ENCODE measurements at regions not wholly inside any gene's neighbourhood (a gene's known extent, or its start where the extent isn't known, plus 50 kb on each side); places are given as distances from the start of the nearest gene placed in this dataset.

DNA sequence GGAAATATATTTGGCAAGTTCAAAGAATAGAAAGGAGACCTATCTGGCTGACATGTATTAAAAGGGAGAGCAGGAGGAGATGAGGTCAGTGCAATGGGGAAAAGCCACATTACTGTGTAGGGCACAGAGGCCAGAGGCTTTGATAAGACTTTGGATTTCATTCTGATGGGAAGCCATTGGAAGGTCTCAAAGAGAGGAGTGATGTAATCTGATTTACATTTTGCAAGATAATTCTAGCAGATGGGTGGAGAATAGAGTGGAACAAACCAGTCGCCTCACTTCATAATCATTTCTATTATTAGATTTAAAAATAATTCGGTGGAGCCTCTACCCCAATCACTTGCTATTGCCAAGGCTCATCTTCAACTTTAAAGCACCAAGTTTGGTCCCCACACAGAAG is 278.4 kb upstream of the ZC3H12C start:
- no peak for DNase-seq

DNA sequence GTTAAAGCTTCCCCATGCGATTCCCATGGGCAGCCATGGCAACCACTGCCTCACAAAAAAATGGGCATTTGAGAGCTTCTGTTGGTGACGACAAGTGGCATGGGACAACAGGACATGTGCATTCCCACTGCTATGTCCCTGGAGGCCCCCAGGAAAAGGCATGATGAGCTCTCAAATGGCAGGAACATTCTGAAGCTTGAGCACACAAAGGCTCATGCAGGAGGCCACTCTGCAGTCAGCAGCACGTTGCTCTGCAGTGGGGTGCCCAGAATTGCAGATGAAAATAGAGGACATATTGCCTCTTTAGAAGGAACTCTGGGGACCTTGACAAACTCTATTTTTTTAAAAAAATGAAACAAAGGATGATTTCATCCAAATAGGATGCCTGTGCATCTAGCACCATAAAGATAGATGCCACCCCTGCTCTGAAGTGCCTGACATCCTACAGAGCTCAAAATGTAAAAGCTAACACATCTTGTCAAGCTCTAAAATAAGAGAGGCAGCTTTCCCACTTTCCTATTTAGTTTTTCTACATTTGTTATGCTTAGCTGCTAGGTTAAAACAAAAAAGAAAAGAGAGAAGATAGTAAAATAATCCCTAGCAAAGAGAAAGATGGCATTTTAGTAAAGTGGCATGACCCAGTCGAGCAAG is 277.6 kb upstream of the ZC3H12C start:
- DNase-seq: no peak

DNA sequence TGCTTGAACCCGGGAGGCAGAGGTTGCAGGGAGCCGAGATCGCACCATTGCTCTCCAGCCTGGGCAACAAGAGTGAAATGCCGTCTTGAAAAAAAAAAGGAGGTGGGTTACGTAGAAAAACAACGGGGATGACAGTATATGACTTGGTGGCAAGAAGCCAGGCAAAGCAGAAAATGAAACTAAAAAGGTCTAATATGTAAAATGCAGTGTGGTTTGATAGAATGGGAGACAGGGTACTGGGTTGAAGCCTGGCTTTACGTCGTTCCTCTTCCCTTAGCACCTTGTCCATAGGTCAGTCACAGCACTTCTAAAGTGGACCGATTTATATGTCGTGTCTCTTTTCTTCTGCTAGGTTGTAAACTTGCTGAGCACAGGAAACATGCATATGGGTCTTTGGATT is 274.9 kb upstream of the ZC3H12C start:
- no peak for DNase-seq

DNA sequence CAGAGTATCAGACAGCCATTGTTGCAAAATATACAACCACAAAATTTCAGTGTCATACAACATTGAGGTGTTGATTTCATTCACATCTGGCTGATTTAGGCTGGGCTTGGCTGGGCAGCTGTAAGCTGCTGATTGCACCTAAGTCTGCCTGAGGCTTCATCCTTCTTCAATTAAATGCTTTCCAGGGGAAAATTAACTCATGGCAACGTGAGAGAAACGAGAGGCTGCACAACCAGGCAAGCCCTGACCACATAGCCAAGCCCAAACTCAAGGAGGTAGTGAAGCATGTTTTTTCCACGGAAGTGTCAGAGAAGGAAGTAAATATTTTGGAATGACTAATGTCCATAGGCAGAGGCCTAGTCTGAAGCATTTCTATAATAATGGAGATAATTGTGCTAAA is 273.8 kb upstream of the ZC3H12C start:
- no peak for DNase-seq

GRCh38 chr11:109821511-109821910 is 271.7 kb upstream of the ZC3H12C start:
- no peak for DNase-seq

DNA sequence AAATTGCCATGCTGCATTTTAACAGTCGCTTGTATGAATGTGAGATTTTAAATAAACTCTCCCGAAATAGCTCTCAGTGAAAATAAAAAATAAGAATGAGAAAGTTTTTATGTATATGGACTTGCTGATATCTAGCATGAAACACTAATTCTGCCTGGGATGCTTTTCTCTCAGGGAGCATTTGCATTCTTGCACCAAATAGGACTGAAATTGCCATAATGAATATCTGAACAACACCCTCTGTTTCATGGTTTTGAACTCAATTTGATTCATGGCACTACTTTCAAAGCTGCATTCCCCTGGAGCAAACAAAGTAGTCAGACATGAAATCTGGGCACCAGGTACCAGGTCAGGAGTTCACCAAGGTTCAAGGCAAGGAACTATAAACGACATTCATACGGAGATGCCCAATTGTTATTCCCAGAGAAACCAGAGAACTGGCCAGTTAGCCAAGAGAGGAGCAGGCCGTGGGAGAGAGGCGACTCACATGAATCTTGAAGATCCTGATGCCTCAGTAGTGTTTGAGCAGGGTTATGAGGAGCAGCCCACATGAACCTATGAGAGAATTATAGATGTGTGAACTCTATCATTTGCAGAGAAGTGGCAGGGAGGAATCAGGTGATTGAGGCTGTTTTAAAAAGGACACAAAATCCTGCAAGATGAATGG is 270.6 kb upstream of the ZC3H12C start:
- DNase-seq: no peak

DNA sequence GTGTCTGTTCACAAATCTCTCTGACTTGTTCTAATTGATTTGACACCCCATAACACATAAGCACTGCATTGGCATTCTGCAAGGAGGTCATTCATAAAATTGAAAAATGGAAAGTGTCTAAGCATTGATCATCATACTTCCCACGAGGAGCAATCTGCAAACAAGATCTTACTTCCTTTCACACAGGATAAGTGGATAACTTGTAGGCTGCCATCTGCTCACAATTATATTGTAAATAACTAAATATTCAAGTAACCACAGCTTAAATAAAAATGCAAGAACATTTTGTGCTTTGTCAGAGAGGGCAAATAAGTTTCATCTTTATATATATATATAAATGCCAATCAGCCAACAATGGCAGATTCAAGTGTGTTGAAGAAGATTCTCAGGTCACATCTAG is 264.8 kb upstream of the ZC3H12C start:
- no peak for DNase-seq

GRCh38 chr11:109838026-109838425 is 255.2 kb upstream of the ZC3H12C start:
- DNase-seq: no peak

- no peak for DNase-seq
Observed at GRCh38 chr11:109845437-109845836, 247.8 kb upstream of the ZC3H12C start.

DNA sequence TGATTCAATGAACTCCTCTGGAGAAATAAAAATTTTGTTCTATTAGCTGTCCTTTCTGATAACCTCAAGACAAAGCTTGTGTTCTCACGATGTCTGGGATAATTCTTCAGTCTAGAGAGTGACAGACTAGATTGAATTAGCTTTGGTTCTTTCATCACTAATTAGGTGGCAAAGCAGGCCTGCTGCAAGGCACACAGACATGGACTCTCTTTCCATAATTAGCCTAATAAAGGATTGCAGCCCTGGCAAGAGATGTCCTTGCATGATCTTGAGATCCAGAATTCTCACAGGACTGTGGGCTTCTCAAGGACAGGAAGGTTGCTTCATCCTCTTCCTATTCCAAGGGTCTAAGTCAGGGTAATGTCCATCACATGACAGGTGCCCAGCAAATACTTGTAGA is 245.6 kb upstream of the ZC3H12C start:
- DNase-seq: no peak

DNA sequence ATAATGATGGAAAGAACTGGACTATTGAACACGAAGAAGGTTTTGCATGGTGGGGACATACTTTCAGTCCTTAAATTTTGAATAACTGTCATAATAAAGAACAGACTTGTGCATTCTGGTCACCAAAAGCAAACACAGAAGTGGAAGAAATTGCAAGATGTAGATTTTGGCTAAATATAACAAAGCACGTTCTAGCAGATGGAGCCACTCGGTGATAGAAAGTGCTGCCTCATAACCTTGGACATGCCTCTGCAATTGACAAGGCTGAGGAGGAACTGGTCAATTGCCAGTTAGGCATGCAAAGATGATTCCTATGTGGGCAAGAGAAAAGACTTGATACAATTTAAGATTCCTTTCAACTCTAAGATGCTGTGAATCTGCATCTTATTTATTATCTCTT is 244.1 kb upstream of the ZC3H12C start:
- no peak for DNase-seq

- no peak for DNase-seq
Observed at GRCh38 chr11:109849946-109850345, 243.2 kb upstream of the ZC3H12C start.

DNA sequence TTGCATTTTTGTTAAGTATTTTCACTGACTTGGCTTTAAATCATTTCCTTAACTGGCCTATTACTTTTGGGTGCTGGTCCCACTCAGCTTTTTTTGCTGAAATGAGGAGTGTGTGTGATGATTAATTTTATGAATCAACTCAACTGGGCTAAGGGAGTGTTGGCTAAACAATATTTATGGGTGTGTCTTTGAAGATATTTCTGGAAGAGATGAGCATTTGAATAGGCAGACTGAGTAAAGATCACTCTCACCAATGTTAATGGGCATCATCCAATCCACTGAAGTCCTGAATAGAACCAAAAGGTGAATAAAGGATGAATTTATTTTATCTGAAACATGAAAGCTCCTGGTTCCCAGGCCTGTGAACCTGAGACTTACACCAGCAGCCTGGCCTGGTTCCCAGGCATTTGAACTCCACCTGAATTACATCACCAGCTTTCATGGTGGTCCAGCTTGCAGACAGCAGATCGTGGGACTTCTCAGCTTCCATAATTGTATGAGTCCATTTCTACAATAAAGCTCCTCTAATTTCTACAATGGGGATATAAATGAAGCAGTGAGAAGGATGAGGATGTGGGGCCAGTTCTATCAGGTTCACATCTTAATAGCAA is 241.3 kb upstream of the ZC3H12C start:
- no peak for DNase-seq

GRCh38 chr11:109853156-109853776 is 239.9 kb upstream of the ZC3H12C start:
- no peak for DNase-seq

GRCh38 chr11:109854731-109855130 is 238.5 kb upstream of the ZC3H12C start:
- no peak for DNase-seq

GRCh38 chr11:109856928-109857327 is 236.3 kb upstream of the ZC3H12C start:
- DNase-seq: no peak

- DNase-seq: no peak
Observed at GRCh38 chr11:109857637-109858036, 235.6 kb upstream of the ZC3H12C start.

DNA sequence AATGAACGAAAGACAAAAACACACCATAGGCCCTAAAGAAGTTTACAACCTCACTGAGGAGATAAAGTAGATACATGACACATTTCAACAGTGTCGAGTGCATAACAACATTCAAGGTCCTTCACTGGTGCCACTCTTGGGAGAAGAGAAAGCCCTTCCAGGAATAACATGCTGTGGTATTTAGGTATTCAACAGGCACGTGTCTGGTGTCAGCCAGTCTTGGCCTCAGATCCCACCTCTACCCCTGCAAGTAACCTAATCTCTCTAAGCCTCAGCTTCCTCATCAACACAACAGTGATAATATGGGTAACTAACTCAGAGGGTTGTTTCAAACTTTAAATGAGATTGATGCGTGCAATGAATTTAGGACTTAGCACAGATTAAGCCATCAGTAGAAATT is 235.0 kb upstream of the ZC3H12C start:
- no peak for DNase-seq

GRCh38 chr11:109859045-109859724 is 234.0 kb upstream of the ZC3H12C start:
- no peak for DNase-seq

DNA sequence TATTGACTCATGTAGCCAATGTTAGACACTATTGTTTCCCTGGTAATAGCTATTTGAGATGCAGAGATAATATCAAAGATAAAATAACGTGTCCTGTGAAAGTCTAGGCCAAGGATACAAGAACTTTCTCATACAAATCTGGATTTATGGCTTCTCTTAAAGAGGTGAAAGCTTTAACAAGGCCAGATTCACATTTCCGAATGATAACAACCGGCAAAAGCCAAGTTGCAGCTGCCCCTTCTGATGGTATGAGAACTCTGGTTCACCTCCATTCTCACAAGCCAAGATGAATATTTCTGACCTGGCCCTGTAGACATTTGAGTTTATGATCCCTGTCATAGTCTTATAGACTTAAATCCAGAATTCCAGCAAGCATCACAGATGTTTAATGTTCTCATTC is 230.4 kb upstream of the ZC3H12C start:
- DNase-seq: no peak

- DNase-seq: no peak
Observed at GRCh38 chr11:109864151-109864661, 229.0 kb upstream of the ZC3H12C start.

GRCh38 chr11:109864834-109865547 is 228.2 kb upstream of the ZC3H12C start:
- DNase-seq: no peak
